ENCODE measurements at regions not wholly inside any gene's neighbourhood (a gene's known extent, or its start where the extent isn't known, plus 50 kb on each side); places are given as distances from the start of the nearest gene placed in this dataset.
"Not testable (repeated sequence)": the region's sequence is repeated elsewhere in the genome, so short reads cannot be mapped to it uniquely, and the experiment has no call there.

DNA sequence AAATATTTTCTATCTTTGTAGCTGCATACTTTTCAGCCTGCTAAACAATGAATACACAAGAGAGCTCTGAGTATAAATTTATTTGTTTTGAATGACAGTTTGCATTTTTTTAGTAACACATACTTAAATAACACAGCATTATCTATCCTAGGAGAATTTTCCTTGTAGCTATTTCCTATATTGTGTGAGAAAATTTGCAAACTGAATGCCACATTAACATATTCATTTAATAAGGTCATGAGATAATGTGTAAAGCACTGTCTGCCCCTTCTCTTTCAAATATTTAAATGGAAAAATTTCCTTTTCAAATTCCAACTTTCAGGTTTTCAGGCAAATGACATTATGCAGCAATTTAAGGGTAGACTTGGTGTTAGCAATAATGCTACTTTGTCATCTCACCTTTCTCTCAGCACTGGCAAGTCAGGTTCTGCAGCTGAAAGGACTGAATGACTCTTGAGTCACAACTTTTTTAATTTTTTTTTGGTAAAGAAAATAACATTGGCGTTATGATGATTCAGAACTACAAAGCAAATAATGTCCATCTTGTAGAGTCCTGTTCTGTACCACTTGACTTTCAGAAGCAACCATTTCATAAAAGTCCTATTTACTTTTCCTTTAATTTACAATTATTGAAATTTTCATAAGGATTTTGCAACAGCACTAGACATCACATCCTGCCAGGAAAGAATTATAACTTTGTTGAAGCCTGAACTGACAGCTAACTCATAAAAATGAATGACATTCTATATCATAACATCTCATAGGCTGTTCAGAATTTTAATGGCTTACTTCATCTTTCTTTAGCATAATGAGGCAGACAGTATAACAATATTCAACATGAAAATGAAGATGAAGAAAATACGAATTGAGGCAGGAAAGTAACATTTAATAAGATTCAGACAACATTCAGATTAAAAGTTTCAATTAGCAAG, 681.6 kb upstream of the SEMA6D start:
- DNase-seq: no peak

GRCh38 chr15:47037003-47037402, 680.3 kb upstream of the SEMA6D start:
- no peak for DNase-seq

- DNase-seq: no peak
Observed at GRCh38 chr15:47039225-47039624, 678.1 kb upstream of the SEMA6D start.

DNA sequence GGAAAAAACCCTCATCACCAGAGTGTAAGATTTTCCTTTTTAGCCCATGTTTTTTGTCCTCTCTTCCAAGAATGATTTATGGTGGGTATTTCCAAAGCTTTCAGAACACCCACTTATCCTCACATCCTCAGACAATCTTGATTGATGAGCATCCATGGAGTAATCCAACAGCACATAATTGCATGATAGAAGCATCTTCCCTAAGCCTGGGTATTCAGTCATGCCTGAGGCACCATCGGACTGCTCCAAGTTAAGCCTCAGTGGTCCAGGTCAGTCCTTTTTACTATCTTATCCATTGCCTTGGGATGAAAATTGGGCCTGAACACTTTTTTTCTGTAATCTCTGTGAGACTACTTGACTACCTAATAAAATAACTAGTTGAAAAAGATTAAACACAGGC, 676.0 kb upstream of the SEMA6D start:
- DNase-seq: no peak

DNA sequence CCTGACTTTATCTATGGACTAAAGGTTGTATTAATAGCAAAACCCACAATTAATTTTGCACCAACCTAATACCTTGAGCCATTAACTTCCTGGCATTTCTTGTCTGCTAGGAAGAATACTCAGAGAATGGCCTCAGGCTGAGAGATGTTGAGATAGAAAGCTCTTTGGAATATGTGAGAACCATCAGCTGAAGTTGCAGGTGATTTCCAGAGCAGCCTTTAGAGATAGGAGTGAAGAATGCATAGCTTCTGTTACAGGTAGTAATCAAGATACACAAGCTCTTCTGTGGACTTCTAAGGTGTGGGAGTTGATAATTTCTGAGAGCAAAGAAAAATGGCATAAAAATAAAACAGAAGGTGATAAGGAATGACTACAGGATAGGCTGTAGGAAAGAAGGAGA, 669.3 kb upstream of the SEMA6D start:
- DNase-seq: not testable (repeated sequence)

- peak; percentile 58 for DNase-seq
Observed at GRCh38 chr15:47066392-47066791, 650.9 kb upstream of the SEMA6D start.

GRCh38 chr15:47077846-47078245, 639.5 kb upstream of the SEMA6D start:
- not testable (repeated sequence) for DNase-seq

DNA sequence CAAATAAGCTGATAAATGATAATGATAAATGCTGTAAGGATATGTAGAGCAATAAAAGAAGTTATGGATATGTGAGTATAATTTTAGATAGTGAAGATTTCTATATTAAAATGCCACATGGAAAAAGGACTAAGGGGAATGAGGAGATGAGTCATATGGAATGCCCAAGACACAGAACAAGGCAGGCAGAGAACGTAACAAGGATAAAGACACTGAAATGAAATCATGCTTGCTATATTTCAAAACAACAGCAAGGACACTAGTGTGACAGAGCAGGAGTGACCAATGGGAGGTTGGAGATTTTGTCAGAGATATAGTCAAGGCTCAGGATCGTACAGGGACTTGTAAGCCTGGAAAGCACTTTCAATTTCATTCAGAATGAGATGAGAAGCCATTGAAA, 621.5 kb upstream of the SEMA6D start:
- DNase-seq: peak; percentile 54

DNA sequence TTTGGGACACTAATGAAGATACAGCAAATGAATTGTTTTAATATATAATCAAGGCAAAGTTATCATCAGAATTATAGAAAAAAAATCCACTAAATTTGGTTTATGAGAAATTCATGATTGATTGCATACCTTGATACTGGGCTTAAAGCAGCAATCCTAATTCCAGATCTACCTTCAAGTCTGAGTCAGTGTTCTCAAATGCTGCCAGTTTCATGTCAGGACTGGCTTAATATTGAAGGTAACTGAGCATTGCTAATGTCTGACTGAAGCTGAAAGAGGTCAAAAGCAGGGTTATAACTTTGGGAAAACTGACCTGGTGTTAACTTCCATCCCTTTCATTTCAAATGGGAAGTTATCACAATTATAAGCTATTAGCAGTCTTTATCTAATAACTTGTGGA, 618.8 kb upstream of the SEMA6D start:
- not testable (repeated sequence) for DNase-seq

- not testable (repeated sequence) for DNase-seq
Observed at GRCh38 chr15:47099801-47100200, 617.5 kb upstream of the SEMA6D start.

- DNase-seq: not testable (repeated sequence)
Observed at GRCh38 chr15:47108800-47109199, 608.5 kb upstream of the SEMA6D start.

DNA sequence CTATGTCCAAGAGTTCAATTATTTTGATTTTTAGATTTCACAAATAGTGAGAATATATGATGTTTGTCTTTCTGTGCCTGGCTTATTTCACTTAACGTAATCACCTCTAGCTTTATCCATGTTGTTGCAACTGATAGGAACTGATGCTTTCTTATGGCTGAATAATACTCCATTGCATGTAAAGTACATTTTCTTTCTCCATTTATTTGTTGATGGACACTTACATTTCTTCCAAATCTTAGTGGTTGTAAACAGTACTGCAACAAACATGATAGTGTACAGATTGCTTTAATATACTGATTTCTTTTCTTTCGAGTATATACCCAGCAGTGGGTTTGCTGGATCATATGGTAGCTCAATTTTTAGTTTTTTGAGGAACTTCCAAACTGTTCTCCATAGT, 600.6 kb upstream of the SEMA6D start:
- DNase-seq: no peak

GRCh38 chr15:47119349-47119748, 598.0 kb upstream of the SEMA6D start:
- DNase-seq: no peak

DNA sequence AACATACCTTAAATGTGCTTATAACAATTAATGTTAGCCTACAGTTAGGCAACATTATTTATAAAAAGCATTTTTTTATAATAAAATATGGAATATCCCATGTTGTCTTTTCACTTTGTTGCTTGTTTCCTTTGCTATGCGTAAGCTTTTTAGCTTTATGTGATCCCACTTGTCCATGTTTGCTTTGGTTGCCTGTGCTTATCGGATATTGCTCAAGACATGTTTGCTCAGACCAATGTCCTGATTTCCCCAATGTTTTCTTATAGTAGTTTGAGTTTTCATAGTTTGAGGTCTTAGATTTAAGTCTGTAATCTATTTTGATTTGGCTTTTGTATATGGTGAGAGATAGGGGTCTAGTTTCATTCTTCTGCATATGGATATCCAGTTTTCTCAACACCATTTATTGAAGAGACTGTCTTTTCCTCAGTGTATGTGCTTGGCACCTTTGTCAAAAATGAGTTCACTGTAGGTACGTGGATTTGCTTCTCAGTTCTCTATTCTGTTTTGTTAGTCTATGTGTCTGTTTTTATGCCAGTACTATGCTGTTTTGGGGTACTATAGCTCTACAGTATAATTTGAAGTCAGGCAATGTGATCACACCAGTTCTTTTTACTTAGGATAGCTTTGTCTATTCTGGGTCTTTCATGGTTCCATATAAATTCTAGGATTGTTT, 592.7 kb upstream of the SEMA6D start:
- DNase-seq: no peak

DNA sequence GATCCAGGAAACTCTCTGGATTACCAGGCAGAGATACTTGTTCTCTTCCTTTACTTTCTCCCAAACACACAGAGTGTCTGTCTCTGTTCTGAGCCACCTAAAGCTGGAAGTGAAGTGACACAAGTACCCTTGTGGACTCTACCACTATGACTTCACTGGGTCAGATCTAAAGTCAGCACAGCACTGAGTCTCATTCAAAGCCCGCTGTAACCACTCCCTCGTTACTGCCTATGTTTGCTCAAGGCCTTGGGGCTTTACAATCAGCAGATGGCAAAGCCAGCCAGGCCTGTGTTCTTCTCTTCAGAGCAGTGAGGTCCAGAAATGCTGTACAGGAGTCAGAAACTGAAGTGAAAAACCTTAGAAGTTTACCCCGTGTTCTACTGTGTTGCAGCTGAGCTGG, 588.3 kb upstream of the SEMA6D start:
- no peak for DNase-seq

GRCh38 chr15:47131450-47131849, 585.9 kb upstream of the SEMA6D start:
- DNase-seq: not testable (repeated sequence)

DNA sequence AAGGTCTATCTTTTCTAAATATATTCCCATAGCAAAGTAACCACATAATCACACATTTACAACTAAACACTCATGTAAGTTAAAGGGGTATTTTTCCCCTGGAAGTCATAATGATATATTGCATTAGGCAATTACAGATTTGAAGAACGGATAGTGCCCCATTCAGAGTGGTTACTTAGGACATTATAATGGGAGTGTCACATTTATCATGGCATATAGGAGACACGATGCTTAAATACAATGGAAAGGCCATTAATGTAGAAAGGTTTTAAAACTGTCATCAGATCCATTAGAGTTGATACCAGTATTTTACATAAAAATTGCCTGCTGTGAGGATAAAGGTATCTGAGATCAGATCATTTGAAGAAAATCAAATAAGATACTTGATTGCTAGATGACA, 582.0 kb upstream of the SEMA6D start:
- no peak for DNase-seq

- DNase-seq: no peak
Observed at GRCh38 chr15:47136236-47136635, 581.1 kb upstream of the SEMA6D start.

DNA sequence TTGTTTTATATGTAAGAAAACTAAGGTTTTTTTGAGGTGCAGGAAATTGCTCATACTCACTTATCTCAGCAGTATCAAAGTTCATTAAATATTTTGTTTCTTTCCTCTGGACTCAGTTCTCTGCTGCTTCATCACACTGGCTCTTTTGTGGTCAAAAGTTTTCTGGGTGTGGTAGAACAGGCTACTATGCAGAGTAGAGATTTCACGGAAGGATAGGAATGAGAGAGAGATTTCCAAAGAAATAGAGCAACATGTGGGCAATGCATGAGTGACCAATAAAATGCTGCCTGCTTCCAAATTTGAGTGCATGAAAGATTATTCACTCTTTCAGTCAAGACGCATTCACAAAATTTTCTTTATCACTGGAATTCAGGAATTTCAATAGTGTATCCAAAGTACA, 577.3 kb upstream of the SEMA6D start:
- DNase-seq: peak; percentile 50

GRCh38 chr15:47157827-47158226, 559.5 kb upstream of the SEMA6D start:
- no peak for DNase-seq

DNA sequence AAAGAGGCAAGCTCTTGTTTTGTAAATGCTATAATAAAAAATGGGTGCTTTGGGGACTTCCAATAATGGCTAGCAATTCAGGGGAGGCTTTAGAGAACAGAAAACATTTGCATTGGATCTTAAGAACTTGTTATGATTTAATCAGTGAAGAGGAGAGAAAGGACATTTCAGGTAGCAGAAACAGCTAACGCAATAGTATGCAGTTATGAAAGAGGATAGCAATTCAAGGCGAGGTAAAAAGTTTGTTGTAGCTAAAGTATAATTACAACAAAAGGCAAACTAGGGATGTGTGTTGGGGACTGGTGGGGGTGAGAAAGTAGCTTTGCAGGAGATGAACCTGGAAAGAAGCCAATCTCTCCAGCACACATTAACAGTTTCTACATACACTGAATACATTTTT, 558.7 kb upstream of the SEMA6D start:
- DNase-seq: no peak

DNA sequence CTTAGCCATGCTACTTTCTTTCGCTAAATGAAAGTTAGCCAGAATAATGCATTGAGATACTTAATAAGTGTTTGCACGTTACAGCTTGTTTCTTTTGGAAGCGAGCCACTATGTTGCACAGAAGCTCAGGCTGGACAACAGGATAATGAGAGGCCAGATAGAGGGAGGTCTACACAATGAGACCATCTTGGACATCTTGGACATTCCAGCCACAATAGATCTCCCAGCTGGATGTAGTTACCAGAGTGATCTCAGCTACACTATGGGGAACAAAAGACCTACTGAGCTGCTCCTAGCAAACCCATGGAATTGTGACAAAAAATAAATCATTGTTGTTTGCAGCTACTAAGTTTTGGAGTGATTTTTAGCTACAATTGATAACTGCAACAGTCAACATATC, 540.1 kb upstream of the SEMA6D start:
- no peak for DNase-seq

DNA sequence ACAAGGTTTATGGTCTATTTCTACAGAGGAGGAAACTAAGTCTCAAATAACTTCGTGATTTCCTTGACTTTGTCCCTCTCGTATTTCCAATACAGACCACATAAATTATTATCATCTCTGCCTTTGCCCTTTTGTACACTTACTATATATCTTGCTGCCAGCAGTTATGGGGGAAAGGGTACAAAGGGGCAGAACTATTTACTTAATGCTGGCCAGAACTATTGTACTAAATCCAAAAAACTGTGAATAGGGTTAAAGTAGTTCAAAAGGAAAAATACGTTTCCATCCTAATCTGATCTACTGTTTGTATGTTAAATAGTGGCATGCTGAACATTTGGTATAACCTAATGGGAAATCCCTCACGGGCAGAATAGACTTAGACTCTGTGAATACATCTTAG, 537.3 kb upstream of the SEMA6D start:
- no peak for DNase-seq

DNA sequence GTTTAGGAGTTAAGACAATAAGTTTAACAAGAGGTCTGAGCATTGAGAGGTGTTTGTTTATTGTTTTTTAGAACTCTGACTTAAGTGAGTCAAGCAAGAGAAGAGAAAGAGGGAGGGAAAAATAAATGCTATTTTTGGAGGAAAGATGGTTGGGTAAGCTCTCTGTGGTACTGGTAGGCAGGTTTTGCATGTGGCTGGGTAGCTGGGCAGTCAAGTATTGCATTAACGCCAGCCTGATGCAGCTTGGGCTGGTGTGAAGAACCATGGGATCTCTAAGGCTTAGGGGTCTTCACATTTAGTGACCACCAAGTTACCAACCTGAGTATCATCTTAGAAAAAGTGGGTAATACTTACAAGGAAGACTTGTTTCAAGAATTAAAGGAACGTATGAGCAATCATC, 534.5 kb upstream of the SEMA6D start:
- no peak for DNase-seq
